H9 (cell line): ENCODE measurements at regions not wholly inside any gene's neighbourhood (a gene's known extent, or its start where the extent isn't known, plus 50 kb on each side); places are given as distances from the start of the nearest gene placed in this dataset.

Experiments
- DNase-seq: peaks from one replicate; pipeline ENCODE4 v3.0.0-alpha.2; 2017
- H2AFZ ChIP-seq: one replicate; pipeline ENCODE4 v1.6.1; 2013; ENCODE audit warnings: mild to moderate bottlenecking, low read length, control low read depth, moderate library complexity
- H2AK5ac ChIP-seq: 2 replicates; pipeline ENCODE4 v1.6.1; 2013; ENCODE audit warnings: low read length, control low read depth, mixed read lengths; ENCODE audit not compliant: insufficient read length
- H2BK120ac ChIP-seq: one replicate; pipeline ENCODE4 v1.6.1; 2013; ENCODE audit warnings: low read depth, mild to moderate bottlenecking, low read length, control low read depth, inconsistent platforms; ENCODE audit not compliant: poor library complexity, severe bottlenecking
- H2BK12ac ChIP-seq: 2 replicates; pipeline ENCODE4 v1.6.1; 2013; ENCODE audit warnings: low read length, control low read depth, mixed read lengths, low read depth; ENCODE audit not compliant: insufficient read length
- H2BK15ac ChIP-seq: 2 replicates; pipeline ENCODE4 v1.6.1; 2013; ENCODE audit warnings: low read depth, low read length, control low read depth
- H2BK20ac ChIP-seq: one replicate; pipeline ENCODE4 v1.6.1; 2013; ENCODE audit warnings: low read depth, mild to moderate bottlenecking, low read length, control low read depth, inconsistent platforms; ENCODE audit not compliant: poor library complexity, severe bottlenecking
- H2BK5ac ChIP-seq: 2 replicates; pipeline ENCODE4 v1.6.1; 2013; ENCODE audit warnings: low read length, control low read depth, mixed read lengths; ENCODE audit not compliant: insufficient read length
- H3K14ac ChIP-seq: 2 replicates; pipeline ENCODE4 v1.6.1; 2013; ENCODE audit warnings: low read length, control low read depth; ENCODE audit not compliant: insufficient read depth
- H3K18ac ChIP-seq: 2 replicates; pipeline ENCODE4 v1.6.1; 2013; ENCODE audit warnings: low read depth, mild to moderate bottlenecking, mixed read lengths, low read length, control low read depth; ENCODE audit not compliant: insufficient read length
- H3K23ac ChIP-seq: 2 replicates; pipeline ENCODE4 v1.6.1; 2013; ENCODE audit warnings: low read length, control low read depth, mixed read lengths, low read depth; ENCODE audit not compliant: insufficient read length
- H3K23me2 ChIP-seq: 2 replicates; pipeline ENCODE4 v1.6.1; 2013; ENCODE audit warnings: low read depth, mild to moderate bottlenecking, mixed read lengths, low read length, control low read depth; ENCODE audit not compliant: insufficient read length, poor library complexity, severe bottlenecking
- H3K27ac ChIP-seq: 2 replicates; pipeline ENCODE4 v1.5.1; 2013; ENCODE audit warnings: low read length, control low read depth, mixed read lengths, low read depth; ENCODE audit not compliant: insufficient read length
- H3K27me3 ChIP-seq: 2 replicates; pipeline ENCODE4 v1.6.1; 2013; ENCODE audit warnings: low read length, control low read depth, inconsistent platforms; ENCODE audit not compliant: insufficient read depth
- H3K4ac ChIP-seq: 2 replicates; pipeline ENCODE4 v1.6.1; 2013; ENCODE audit warnings: low read depth, mild to moderate bottlenecking, control low read depth, inconsistent platforms, low read length, moderate library complexity
- H3K4me1 ChIP-seq: 2 replicates; pipeline ENCODE4 v1.6.1; 2013; ENCODE audit warnings: low read length, control low read depth, inconsistent platforms; ENCODE audit not compliant: insufficient read depth
- H3K4me2 ChIP-seq: 2 replicates; pipeline ENCODE4 v1.6.1; 2013; ENCODE audit warnings: low read length, control low read depth, mixed read lengths; ENCODE audit not compliant: insufficient read length, insufficient read depth
- H3K56ac ChIP-seq: 2 replicates; pipeline ENCODE4 v1.6.1; 2013; ENCODE audit warnings: low read depth, mild to moderate bottlenecking, mixed read lengths, low read length, control low read depth; ENCODE audit not compliant: insufficient read length
- H3K79me1 ChIP-seq: 2 replicates; pipeline ENCODE4 v1.6.1; 2013; ENCODE audit warnings: low read depth, mild to moderate bottlenecking, moderate library complexity, low read length, control low read depth, inconsistent platforms; ENCODE audit not compliant: insufficient read depth, poor library complexity, severe bottlenecking
- H3K79me2 ChIP-seq: 2 replicates; pipeline ENCODE4 v1.6.1; 2013; ENCODE audit warnings: low read length, control low read depth, inconsistent platforms; ENCODE audit not compliant: insufficient read depth
- H3K9ac ChIP-seq: 2 replicates; pipeline ENCODE4 v1.6.1; 2013; ENCODE audit warnings: low read length, control low read depth, mixed read lengths; ENCODE audit not compliant: insufficient read length; ENCODE audit errors: extremely low read depth
- H3K9me3 ChIP-seq: one replicate; pipeline ENCODE4 v1.6.1; 2013; ENCODE audit warnings: low read depth, low read length, inconsistent platforms; ENCODE audit not compliant: control insufficient read depth
- H3T11ph ChIP-seq: one replicate; pipeline ENCODE4 v1.6.1; 2013; ENCODE audit warnings: mild to moderate bottlenecking, low read length, control low read depth, inconsistent platforms
- H4K20me1 ChIP-seq: one replicate; pipeline ENCODE4 v1.6.1; 2013; ENCODE audit not compliant: control insufficient read depth, insufficient read length, insufficient read depth
- H4K5ac ChIP-seq: 2 replicates; pipeline ENCODE4 v1.6.1; 2013; ENCODE audit warnings: low read depth, mild to moderate bottlenecking, mixed read lengths, low read length, control low read depth; ENCODE audit not compliant: insufficient read length
- H4K8ac ChIP-seq: replicated peaks from 2 replicates; pipeline ENCODE4 v1.6.1; 2013; ENCODE audit warnings: low read length, control low read depth, mixed read lengths, low read depth; ENCODE audit not compliant: insufficient read length
- H4K91ac ChIP-seq: 2 replicates; pipeline ENCODE4 v1.6.1; 2013; ENCODE audit warnings: low read depth, mild to moderate bottlenecking, moderate library complexity, mixed read lengths, low read length, control low read depth; ENCODE audit not compliant: insufficient read length
- H3K27ac Mint-ChIP-seq, 3 experiments: 2 replicates in 2 of 3; 3 replicates in 1 of 3; pipeline ENCODE4 v1.8.0; 2020 to 2021; ENCODE audit warnings: mixed read lengths in 3 of 3, mild to moderate bottlenecking in 1 of 3, moderate library complexity in 1 of 3
- H3K27me3 Mint-ChIP-seq: 2 replicates; pipeline ENCODE4 v1.8.0; 2021; ENCODE audit warnings: low read depth, mild to moderate bottlenecking, moderate library complexity, mixed read lengths
- H3K36me3 Mint-ChIP-seq, 3 experiments: 2 replicates in 2 of 3; 3 replicates in 1 of 3; pipeline ENCODE4 v1.8.0; 2020 to 2021; ENCODE audit warnings: low read depth in 3 of 3, mixed read lengths in 3 of 3; ENCODE audit not compliant: insufficient read depth in 1 of 3
- H3K4me1 Mint-ChIP-seq, 2 experiments: 2 replicates each; pipeline ENCODE4 v1.8.0; 2020; ENCODE audit warnings: mixed read lengths in 2 of 2
- H3K4me3 Mint-ChIP-seq, 2 experiments: 2 replicates in 1 of 2; 3 replicates in 1 of 2; pipeline ENCODE4 v1.8.0; 2020 to 2021; ENCODE audit warnings: mild to moderate bottlenecking in 2 of 2, mixed read lengths in 2 of 2, moderate library complexity in 1 of 2
- H3K9me3 Mint-ChIP-seq, 2 experiments: 2 replicates in 1 of 2; 3 replicates in 1 of 2; pipeline ENCODE4 v1.8.0; 2020; ENCODE audit warnings: mild to moderate bottlenecking in 2 of 2, mixed read lengths in 2 of 2, moderate library complexity in 1 of 2
- CTCF ChIP-seq: fragments of 200-600 bp; sonication (generic); conservative IDR thresholded peaks from 3 replicates; pipeline ENCODE4 v1.8.0; 2021; ENCODE audit warnings: antibody characterized with exemption, mild to moderate bottlenecking
- WGBS: extraction: QIAGEN DNeasy Blood & Tissue Kit; methylation state at CpG from one replicate; pipeline ENCODE4 v1.1.7; 2013; ENCODE audit warnings: missing lambda C conversion rate, low lambda C conversion rate, mixed read lengths; ENCODE audit not compliant: insufficient read length; ENCODE audit errors: extremely low coverage; 5-methylcytosine and 5-hydroxymethylcytosine counted together

GRCh38 chr17:73787076-73788059 lies 143.1 kb upstream of the SDK2 start:
- Histone ChIP-seq H3K4me2 (no peak overlapping the region), H3K4ac (no peak overlapping the region), H2BK12ac (no peak overlapping the region), H4K8ac (no peak overlapping the region), H3K56ac (no peak overlapping the region), H3K4me1 (peaks cover 7% of the 10 kb centered on the region; the same call in 1 of the 2 replicates), H3T11ph (no peak overlapping the region), H3K14ac (peak overlapping the region; percentile 51; the same call in 1 of the 2 replicates), H2BK15ac (no peak overlapping the region), H2BK5ac (no peak overlapping the region), H3K23me2 (no peaks in the 10 kb centered on the region), H3K9ac (no peak overlapping the region), H3K79me1 (no peaks in the 10 kb centered on the region), H2BK120ac (no peak overlapping the region), H4K20me1 (no peaks in the 10 kb centered on the region), H2AK5ac (no peak overlapping the region), H3K79me2 (no peaks in the 10 kb centered on the region), H3K23ac (no peak overlapping the region), H2AFZ (peak overlapping the region; percentile 72), H4K91ac (no peak overlapping the region), H2BK20ac (no peak overlapping the region), H3K27ac (no peak overlapping the region), H4K5ac (no peak overlapping the region), H3K18ac (peak overlapping the region; percentile 78), H3K27me3 (no peaks in the 10 kb centered on the region), H3K9me3 (no peaks in the 10 kb centered on the region)
- Mint-ChIP-seq H3K4me1 (peaks cover 38 to 56% of the 10 kb centered on the region in 2 experiments), H3K27me3 (peaks cover 38% of the 10 kb centered on the region), H3K36me3 (no peaks in the 10 kb centered on the region), H3K4me3 (no peak overlapping the region; a peak in 1 of 5 replicates), H3K27ac (peak overlapping the region; percentile 44 to 85 (median 84); a peak in 3 of 7 replicates), H3K9me3 (no peaks in the 10 kb centered on the region; a peak in 1 of 5 replicates)
- no peak for DNase-seq
- no CpG with 5 or more reads among the region's 13 CpGs for WGBS
- TF ChIP-seq CTCF, result no peak
